ENCODE measurements at regions not wholly inside any gene's neighbourhood (a gene's known extent, or its start where the extent isn't known, plus 50 kb on each side); places are given as distances from the start of the nearest gene placed in this dataset.

DNA sequence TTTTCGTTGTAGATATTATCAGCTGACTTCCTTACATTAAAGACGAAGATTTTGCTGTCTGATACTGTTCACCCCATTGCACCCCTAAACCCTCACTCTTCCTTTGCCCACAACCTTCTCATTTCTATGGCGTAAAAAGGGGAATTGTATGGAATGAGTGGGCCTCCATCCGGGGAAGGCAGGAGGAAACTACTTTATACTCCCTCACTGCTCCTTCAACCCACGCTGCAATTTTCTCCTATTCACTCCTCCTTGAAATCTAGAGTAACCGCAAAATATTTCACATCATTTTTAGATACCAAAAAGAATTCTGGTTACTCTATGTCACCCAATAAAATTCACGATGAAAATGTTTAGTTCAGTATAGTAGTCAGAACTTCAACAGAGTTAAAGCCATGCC is 330.8 kb downstream of the DIRAS2 start:
- no peaks in the 10 kb centered on the region for H3K79me2 ChIP-seq (ENCODE audit: insufficient read depth, low read length)
- H3K9me2 ChIP-seq (ENCODE audit: insufficient read depth): no peaks in the 10 kb centered on the region
- POLR2A ChIA-PET: no interaction called here
- RAD21 ChIA-PET (ENCODE audit: low non-redundant PET in 1 of 2, low total read pairs in 2 of 2, uncharacterized antibody in 2 of 2, unreplicated experiment in 2 of 2): no interaction called here
- intact Hi-C loops (cut with micrococcal nuclease): no loop called here
- no peak overlapping the region for H2AFZ ChIP-seq (ENCODE audit: low read depth, low read length, poor library complexity, severe bottlenecking)
- no peak overlapping the region for H3K4me2 ChIP-seq (ENCODE audit: low read length)
- H3K27me3 ChIP-seq (ENCODE audit: insufficient read depth, low read length): peaks cover 3% of the 10 kb centered on the region; the same call in 1 of the 2 replicates
- no peaks in the 10 kb centered on the region for H3K9me3 ChIP-seq (ENCODE audit: control insufficient read depth in 1 of 2, insufficient read depth in 1 of 2, low read depth in 1 of 2, low read length in 2 of 2)
- ATAC-seq (no peak), DNase-seq (ENCODE audit: low read depth, low spot score) (no peak)
- H4K20me1 ChIP-seq (ENCODE audit: insufficient read depth): no peaks in the 10 kb centered on the region
- H3K9ac ChIP-seq (ENCODE audit: low read length): no peak overlapping the region
- H3K27ac ChIP-seq (ENCODE audit: low read depth, low read length): no peak overlapping the region
- BruUV-seq (replicated peaks): no TSS peak
- CTCF ChIA-PET: no interaction called here
- H3K36me3 ChIP-seq (ENCODE audit: control insufficient read depth in 1 of 2, insufficient read depth in 2 of 2, low read length in 2 of 2): no peaks in the 10 kb centered on the region
- no peak overlapping the region for H3K4me3 ChIP-seq (replicated peaks in 1 of 2; ENCODE audit: low read depth in 1 of 2, low read length in 2 of 2)
- no peaks in the 10 kb centered on the region for H3K4me1 ChIP-seq (ENCODE audit: control insufficient read depth in 1 of 2, insufficient read depth in 2 of 2, low read length in 2 of 2)
- TF ChIP-seq CBX3 (IDR thresholded peaks at IDR 0.05; ENCODE audit: low read depth): no peak
- TF ChIP-seq JUND (IDR thresholded peaks at IDR 0.05): no peak
- TF ChIP-seq, protein P1, sequence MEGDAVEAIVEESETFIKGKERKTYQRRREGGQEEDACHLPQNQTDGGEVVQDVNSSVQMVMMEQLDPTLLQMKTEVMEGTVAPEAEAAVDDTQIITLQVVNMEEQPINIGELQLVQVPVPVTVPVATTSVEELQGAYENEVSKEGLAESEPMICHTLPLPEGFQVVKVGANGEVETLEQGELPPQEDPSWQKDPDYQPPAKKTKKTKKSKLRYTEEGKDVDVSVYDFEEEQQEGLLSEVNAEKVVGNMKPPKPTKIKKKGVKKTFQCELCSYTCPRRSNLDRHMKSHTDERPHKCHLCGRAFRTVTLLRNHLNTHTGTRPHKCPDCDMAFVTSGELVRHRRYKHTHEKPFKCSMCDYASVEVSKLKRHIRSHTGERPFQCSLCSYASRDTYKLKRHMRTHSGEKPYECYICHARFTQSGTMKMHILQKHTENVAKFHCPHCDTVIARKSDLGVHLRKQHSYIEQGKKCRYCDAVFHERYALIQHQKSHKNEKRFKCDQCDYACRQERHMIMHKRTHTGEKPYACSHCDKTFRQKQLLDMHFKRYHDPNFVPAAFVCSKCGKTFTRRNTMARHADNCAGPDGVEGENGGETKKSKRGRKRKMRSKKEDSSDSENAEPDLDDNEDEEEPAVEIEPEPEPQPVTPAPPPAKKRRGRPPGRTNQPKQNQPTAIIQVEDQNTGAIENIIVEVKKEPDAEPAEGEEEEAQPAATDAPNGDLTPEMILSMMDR (IDR thresholded peaks at IDR 0.05 in 2 of 3, conservative IDR thresholded peaks at IDR 0.05 in 1 of 3; ENCODE audit: borderline replicate concordance in 1 of 3, insufficient read depth in 1 of 3, low read depth in 2 of 3, low read length in 2 of 3): no peak
- no peak for TF ChIP-seq YY1 (IDR thresholded peaks at IDR 0.05; ENCODE audit: extremely low read depth, insufficient replicate concordance, low read depth, low read length)
- no peak for TF ChIP-seq SIN3A (IDR thresholded peaks at IDR 0.05; ENCODE audit: low read depth)
- no peak for TF ChIP-seq SP1 (IDR thresholded peaks at IDR 0.05; ENCODE audit: low read depth)
- no peak for TF ChIP-seq CEBPB (IDR thresholded peaks at IDR 0.05; ENCODE audit: low read depth)
- TF ChIP-seq POLR2A (IDR thresholded peaks at IDR 0.05; ENCODE audit: borderline replicate concordance, extremely low read depth, insufficient read depth, insufficient read length): no peak

DNA sequence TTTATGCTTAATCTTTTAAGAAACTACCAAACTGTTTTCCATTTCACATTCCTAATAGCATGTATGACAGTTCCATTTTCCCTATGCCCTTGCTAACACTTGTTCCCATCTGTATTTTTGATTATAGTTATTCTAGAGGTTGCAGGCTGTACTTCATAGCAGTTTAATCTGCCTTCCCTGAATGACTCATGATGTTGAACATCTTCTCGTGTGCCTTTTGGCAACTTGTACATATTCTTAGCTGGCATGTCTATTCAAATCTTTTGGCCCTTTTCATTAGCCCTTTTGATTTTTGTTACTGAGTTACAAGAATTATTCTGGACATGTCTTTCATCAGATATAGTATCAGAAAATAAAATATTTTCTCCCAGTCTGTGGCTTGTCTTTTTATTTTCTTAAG is 320.3 kb downstream of the DIRAS2 start:
- H3K27ac ChIP-seq (ENCODE audit: low read depth, low read length): no peak overlapping the region
- no peaks in the 10 kb centered on the region for H3K4me1 ChIP-seq (ENCODE audit: control insufficient read depth in 1 of 2, insufficient read depth in 2 of 2, low read length in 2 of 2)
- ATAC-seq (no peak), DNase-seq (ENCODE audit: low read depth, low spot score) (no peak)
- no peak overlapping the region for H3K4me3 ChIP-seq (replicated peaks in 1 of 2; ENCODE audit: low read depth in 1 of 2, low read length in 2 of 2)
- TF ChIP-seq JUND (IDR thresholded peaks at IDR 0.05): no peak
- ChIA-PET POLR2A (no interaction called here), CTCF (no interaction called here), RAD21 (ENCODE audit: low non-redundant PET in 1 of 2, low total read pairs in 2 of 2, uncharacterized antibody in 2 of 2, unreplicated experiment in 2 of 2) (no interaction called here)
- no peak overlapping the region for H3K4me2 ChIP-seq (ENCODE audit: low read length)
- H4K20me1 ChIP-seq (ENCODE audit: insufficient read depth): no peaks in the 10 kb centered on the region; the same call in 1 of the 2 replicates
- H3K9me2 ChIP-seq (ENCODE audit: insufficient read depth): no peaks in the 10 kb centered on the region
- H3K9me3 ChIP-seq (ENCODE audit: control insufficient read depth in 1 of 2, insufficient read depth in 1 of 2, low read depth in 1 of 2, low read length in 2 of 2): no peaks in the 10 kb centered on the region
- BruUV-seq (replicated peaks): no TSS peak
- H2AFZ ChIP-seq (ENCODE audit: low read depth, low read length, poor library complexity, severe bottlenecking): no peak overlapping the region
- H3K36me3 ChIP-seq (ENCODE audit: control insufficient read depth in 1 of 2, insufficient read depth in 2 of 2, low read length in 2 of 2): no peaks in the 10 kb centered on the region
- no peaks in the 10 kb centered on the region for H3K79me2 ChIP-seq (ENCODE audit: insufficient read depth, low read length)
- no peak overlapping the region for H3K9ac ChIP-seq (ENCODE audit: low read length)
- no peaks in the 10 kb centered on the region for H3K27me3 ChIP-seq (ENCODE audit: insufficient read depth, low read length)
- intact Hi-C loops (cut with micrococcal nuclease): no loop called here
